ENCODE measurements at regions not wholly inside any gene's neighbourhood (a gene's known extent, or its start where the extent isn't known, plus 50 kb on each side); places are given as distances from the start of the nearest gene placed in this dataset.

DNA sequence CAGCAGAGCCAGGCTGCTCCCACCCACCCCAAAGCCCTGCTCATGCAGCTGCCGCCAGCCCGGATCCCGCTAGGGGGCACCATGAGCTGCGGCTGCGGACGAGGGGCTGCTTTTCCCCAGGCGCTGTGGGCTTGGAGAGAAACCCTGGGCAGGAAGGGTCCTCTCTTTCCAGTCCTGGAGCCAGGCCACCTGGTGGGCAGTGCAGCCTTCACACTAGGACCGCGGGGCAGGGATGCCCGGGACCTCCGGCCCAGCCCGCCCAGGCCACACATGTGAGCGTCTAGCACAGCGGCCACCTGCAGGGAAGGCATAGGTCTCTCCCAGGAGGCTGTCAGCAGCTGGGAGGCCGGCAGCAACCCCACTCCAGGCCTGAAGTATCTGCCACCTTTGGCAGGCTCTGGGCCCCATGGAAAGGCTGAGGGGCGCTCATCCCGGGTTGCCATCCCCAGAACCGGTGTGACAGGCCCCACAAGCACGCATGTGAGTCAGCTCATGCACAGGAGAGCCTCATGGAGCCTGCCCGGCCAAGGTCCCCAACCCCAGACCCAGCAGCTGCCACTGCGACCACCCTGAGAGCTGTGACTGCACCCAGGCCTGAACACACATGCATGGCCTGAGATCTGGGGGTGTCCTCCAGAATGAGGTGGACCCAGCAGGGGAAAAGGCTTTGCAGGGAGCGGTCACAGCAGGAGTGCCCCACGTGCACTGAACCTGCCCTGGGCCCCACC, 280.0 kb upstream of the RTL1 start:
- TF ChIP-seq, protein P1, sequence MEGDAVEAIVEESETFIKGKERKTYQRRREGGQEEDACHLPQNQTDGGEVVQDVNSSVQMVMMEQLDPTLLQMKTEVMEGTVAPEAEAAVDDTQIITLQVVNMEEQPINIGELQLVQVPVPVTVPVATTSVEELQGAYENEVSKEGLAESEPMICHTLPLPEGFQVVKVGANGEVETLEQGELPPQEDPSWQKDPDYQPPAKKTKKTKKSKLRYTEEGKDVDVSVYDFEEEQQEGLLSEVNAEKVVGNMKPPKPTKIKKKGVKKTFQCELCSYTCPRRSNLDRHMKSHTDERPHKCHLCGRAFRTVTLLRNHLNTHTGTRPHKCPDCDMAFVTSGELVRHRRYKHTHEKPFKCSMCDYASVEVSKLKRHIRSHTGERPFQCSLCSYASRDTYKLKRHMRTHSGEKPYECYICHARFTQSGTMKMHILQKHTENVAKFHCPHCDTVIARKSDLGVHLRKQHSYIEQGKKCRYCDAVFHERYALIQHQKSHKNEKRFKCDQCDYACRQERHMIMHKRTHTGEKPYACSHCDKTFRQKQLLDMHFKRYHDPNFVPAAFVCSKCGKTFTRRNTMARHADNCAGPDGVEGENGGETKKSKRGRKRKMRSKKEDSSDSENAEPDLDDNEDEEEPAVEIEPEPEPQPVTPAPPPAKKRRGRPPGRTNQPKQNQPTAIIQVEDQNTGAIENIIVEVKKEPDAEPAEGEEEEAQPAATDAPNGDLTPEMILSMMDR (conservative IDR thresholded peaks at IDR 0.05): no peak; the same call in 1 of the 2 replicates
- TF ChIP-seq ZFX (IDR thresholded peaks at IDR 0.05): no peak
- H3K27ac ChIP-seq: no peak overlapping the region

DNA sequence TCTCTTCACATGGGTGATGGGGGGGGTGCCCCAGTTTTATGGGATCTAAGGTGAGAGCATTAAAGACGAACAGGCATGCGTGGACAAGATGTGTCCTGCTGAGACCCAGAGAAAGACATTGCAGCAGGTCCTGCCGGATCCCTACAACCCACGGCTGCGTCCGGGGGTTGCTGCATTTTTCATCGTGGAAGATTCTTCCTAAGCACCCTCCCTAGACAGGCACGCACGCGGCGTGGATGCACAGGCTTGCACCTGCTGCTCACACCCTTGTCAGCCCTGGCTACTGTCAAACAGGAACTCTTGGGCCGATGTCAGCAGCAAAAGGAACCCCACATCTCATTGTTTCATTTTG, 280.6 kb upstream of the RTL1 start:
- no peak overlapping the region for H3K27ac ChIP-seq
- no peak for TF ChIP-seq ZFX (IDR thresholded peaks at IDR 0.05)

DNA sequence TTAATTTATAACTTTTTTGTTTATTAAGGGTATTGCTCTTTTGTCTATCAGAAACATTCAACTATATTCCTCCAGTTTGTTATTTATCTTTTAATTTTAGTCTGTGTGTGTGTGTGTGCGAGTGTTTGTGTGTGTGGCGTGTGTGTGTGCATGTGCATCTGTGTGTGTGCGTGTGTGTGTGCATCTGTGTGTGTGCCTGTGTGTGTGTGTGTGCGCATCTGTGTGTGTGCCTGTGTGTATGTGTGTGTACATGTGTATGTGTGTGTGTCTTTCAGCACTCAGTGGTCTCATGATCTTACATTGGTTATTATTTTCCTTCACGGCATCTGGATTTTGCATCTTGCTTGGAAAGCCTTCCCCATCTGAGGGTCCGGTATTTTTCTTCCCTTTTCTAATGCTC, 281.1 kb upstream of the RTL1 start:
- no peak overlapping the region for H3K27ac ChIP-seq
- no peak for TF ChIP-seq ZFX (IDR thresholded peaks at IDR 0.05)
- TF ChIP-seq, protein P1 (conservative IDR thresholded peaks at IDR 0.05): no peak

DNA sequence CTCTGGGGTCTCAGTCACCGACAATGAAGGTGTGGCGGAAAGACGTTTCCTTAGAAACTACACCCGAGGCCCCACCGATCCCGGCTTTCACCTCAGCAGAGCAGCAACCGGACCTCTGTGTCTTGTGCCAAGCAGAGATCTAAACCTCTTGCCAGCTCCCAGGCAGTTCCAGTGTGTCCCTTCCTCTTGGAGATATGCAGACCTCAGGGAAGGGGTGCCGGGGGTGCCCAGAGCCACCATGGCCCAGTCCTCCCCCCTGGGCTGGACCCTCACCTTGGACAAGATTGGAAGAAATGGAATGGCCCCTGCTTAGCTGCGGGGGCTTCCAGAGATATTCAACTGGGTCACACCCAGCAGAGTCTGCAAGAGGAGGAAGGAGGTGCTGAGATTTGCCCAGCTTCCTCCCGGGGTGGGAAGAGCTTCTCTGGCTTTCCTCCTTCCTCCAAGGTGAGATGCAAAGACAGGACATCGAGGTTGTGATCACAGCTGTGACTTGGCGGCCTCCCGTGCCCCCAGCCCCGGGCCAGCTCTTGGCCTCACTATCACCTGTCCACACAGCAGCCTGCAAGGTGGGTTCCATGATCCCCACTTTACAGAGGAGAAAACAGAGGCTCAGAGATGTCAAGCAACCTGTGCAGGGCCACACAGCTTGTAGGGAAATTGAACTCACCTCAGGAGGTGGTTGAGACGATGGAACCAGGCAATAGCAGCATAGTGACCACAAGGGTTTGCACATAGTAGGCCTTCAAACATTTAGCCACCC, 281.7 kb upstream of the RTL1 start:
- no peak for TF ChIP-seq ZFX (IDR thresholded peaks at IDR 0.05)
- TF ChIP-seq, protein P1 (conservative IDR thresholded peaks at IDR 0.05): no peak
- H3K27ac ChIP-seq: no peak overlapping the region

DNA sequence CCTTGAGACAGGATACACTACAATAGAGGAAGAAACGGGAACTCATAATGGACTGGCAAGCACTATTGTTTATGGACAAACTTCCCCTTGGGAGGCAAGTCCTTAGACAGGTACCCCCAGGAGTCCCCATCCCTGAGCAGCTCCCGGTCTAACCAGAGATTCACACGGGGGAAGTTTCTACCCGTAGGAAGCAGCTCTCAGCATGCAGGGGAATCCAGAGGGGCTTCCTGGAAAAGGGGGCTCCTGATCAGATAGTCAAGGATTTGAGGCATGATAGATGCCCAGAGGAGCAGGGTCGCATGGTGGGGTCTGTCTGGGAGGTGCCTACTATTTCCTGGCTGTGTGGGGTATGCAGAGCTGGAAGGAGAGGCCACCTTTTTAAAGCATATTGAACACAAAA, 282.4 kb upstream of the RTL1 start:
- no peak overlapping the region for H3K27ac ChIP-seq

DNA sequence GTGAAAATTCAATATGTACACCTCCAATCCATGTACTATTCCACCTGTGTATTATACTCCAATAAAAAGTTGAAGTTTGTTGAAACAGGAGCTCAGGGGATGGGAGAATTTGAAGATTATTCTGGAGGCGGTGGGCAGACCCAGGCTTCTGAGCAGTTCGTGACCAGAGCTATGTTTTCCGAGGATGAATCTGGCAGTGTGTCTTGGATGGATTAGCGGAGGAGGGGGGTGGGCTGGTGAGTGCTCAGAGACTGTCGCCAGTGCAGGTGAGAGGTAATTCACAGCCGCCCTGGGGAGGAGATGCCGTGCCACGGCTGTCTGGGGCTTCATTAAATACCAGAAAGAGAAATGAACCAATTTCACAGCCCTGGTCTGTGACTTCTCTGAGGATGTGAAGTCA, 283.0 kb upstream of the RTL1 start:
- TF ChIP-seq ZFX (IDR thresholded peaks at IDR 0.05): no peak
- TF ChIP-seq, protein P1 (conservative IDR thresholded peaks at IDR 0.05): no peak
- H3K27ac ChIP-seq: no peak overlapping the region

More for the DNA sequence above, 282.4 kb upstream of the RTL1 start:
- TF ChIP-seq, protein P1 (conservative IDR thresholded peaks at IDR 0.05): no peak
- TF ChIP-seq ZFX (IDR thresholded peaks at IDR 0.05): no peak

DNA sequence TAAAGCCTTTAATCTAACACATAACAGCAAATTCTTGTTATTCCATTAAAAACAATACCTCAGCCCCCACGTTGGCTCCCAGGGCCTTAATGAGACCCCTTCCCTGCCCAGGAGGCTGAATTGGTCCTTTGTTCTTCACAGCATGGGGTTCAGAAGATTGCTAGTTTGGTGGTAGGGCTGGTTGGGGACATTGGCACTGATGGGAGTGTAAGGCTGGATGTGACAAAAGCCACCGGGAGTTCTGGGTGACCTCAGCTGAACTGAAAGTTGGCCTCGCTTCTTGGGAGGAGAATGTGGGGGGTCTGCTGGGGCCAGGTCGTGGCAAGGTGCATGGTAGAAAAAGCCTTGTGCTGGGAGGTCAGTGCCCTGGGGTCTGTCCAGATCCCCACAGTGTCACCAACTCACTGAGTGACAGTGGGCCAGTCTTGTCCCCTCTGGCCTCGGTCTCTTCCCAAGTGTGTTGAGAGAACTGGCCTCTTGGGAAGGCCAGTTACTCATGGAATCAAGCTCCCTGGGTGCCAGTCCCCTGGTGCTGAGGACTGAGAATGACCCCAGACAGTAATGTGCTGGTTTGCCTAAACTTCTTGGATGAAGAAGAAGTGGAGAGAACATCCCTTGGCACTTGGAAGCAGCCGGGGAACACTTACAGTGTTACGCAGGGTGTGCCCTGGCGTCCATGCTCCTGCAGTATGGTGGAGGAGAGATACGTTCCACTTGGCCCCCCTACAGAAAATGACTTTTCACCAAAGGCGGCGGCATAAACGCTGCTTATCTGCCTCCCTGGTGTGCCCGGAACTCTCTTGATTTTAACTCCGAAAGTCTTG, 283.7 kb upstream of the RTL1 start:
- TF ChIP-seq, protein P1 (conservative IDR thresholded peaks at IDR 0.05): no peak
- no peak for TF ChIP-seq ZFX (IDR thresholded peaks at IDR 0.05)

More for the DNA sequence above, 283.7 kb upstream of the RTL1 start:
- no peak overlapping the region for H3K27ac ChIP-seq
